SK-N-SH treated with all-trans-retinoic acid at 6 μM for 48 hours (cell line): ENCODE measurements at regions not wholly inside any gene's neighbourhood (a gene's known extent, or its start where the extent isn't known, plus 50 kb on each side); places are given as distances from the start of the nearest gene placed in this dataset.

Experiments
- ESRRG ChIP-seq: fragments of 250-450 bp; sonication (Bioruptor Pico); IDR thresholded peaks from 2 replicates; pipeline ENCODE4 v1.6.1; 2021; ENCODE audit warnings: mild to moderate bottlenecking
- TOX ChIP-seq: fragments of 250-450 bp; sonication (Bioruptor Pico); IDR thresholded peaks from 2 replicates; pipeline ENCODE4 v1.8.0; 2021; ENCODE audit warnings: mild to moderate bottlenecking, moderate library complexity, borderline replicate concordance
- TF ChIP-seq, protein P1 (sequence below): fragments of 250-450 bp; sonication (Bioruptor Pico); IDR thresholded peaks from 2 replicates; pipeline ENCODE4 v1.8.0; 2020; ENCODE audit warnings: mild to moderate bottlenecking, moderate library complexity, borderline replicate concordance

DNA sequence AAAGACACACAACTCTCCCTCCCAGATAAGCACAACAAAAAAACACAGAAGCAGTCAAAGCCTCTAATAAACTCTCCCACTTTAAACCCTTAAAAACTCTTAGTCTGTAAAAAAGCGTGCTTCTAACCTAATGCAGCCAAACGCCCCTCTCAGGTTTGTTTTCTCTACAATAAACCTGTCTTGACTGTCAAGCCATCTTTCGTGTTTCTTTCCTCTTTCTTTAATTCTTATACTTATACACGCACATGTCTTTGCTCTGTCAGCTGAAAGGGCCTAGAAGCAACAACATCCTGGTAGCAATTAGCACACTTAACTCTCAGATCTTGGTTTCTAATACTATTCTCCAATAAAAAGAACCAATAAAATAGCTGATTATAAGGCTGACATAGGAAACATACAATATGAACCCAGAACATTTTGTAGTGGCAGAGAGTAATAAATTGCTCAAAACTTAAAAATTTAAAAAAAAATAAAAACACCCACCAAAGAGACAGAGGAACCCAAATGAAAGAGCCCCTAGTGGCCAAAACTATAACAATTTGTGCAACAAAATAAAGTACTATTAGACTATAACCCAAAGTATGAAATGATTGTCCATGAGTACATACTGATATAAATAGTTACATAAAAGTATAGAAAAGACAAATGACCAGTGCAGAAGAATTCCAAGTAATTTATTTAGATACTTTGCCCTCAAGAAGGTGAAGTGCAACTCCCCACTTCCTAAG is 440.4 kb upstream of the ADGRL3 start:
- TF ChIP-seq, protein P1, sequence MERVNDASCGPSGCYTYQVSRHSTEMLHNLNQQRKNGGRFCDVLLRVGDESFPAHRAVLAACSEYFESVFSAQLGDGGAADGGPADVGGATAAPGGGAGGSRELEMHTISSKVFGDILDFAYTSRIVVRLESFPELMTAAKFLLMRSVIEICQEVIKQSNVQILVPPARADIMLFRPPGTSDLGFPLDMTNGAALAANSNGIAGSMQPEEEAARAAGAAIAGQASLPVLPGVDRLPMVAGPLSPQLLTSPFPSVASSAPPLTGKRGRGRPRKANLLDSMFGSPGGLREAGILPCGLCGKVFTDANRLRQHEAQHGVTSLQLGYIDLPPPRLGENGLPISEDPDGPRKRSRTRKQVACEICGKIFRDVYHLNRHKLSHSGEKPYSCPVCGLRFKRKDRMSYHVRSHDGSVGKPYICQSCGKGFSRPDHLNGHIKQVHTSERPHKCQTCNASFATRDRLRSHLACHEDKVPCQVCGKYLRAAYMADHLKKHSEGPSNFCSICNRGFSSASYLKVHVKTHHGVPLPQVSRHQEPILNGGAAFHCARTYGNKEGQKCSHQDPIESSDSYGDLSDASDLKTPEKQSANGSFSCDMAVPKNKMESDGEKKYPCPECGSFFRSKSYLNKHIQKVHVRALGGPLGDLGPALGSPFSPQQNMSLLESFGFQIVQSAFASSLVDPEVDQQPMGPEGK (CRISPR knock-in tag) = no peak
- TF ChIP-seq ESRRG (CRISPR knock-in tag) (no peak), TOX (CRISPR knock-in tag) (no peak)
